ENCODE measurements at regions not wholly inside any gene's neighbourhood (a gene's known extent, or its start where the extent isn't known, plus 50 kb on each side); places are given as distances from the start of the nearest gene placed in this dataset.

- Mint-ChIP-seq H3K4me3 (no peak overlapping the region), H3K4me1 (peaks cover 15 to 19% of the 10 kb centered on the region in 2 experiments), H3K27ac (no peak overlapping the region), H3K9me3 (no peaks in the 10 kb centered on the region), H3K27me3 (ENCODE audit: low read depth) (no peaks in the 10 kb centered on the region), H3K36me3 (ENCODE audit: insufficient read depth in 1 of 3, low read depth in 3 of 3) (no peaks in the 10 kb centered on the region)
- Histone ChIP-seq H2BK120ac (ENCODE audit: low read depth, low read length, poor library complexity, severe bottlenecking) (no peak overlapping the region), H4K91ac (ENCODE audit: insufficient read length, low read depth, low read length) (no peak overlapping the region), H4K8ac (replicated peaks; ENCODE audit: insufficient read length, low read depth, low read length) (no peak overlapping the region), H3K79me1 (ENCODE audit: insufficient read depth, low read depth, low read length, poor library complexity, severe bottlenecking) (no peaks in the 10 kb centered on the region), H2BK5ac (ENCODE audit: insufficient read length, low read length) (no peak overlapping the region), H2AK5ac (ENCODE audit: insufficient read length, low read length) (no peak overlapping the region), H4K20me1 (ENCODE audit: control insufficient read depth, insufficient read depth, insufficient read length) (no peaks in the 10 kb centered on the region), H3K23ac (ENCODE audit: insufficient read length, low read depth, low read length) (no peak overlapping the region), H2AFZ (ENCODE audit: low read length) (no peak overlapping the region), H3K27me3 (ENCODE audit: insufficient read depth, low read length) (no peaks in the 10 kb centered on the region), H3K4me2 (ENCODE audit: insufficient read depth, insufficient read length, low read length) (no peak overlapping the region), H3K14ac (ENCODE audit: insufficient read depth, low read length) (no peak overlapping the region), H3K9me3 (ENCODE audit: control insufficient read depth, low read depth, low read length) (no peaks in the 10 kb centered on the region), H3K4me1 (ENCODE audit: insufficient read depth, low read length) (no peaks in the 10 kb centered on the region), H3K9ac (ENCODE audit: extremely low read depth, insufficient read length, low read length) (no peak overlapping the region), H2BK20ac (ENCODE audit: low read depth, low read length, poor library complexity, severe bottlenecking) (no peak overlapping the region), H2BK15ac (ENCODE audit: low read depth, low read length) (no peak overlapping the region), H3K79me2 (ENCODE audit: insufficient read depth, low read length) (no peaks in the 10 kb centered on the region), H3K4ac (ENCODE audit: low read depth, low read length) (no peak overlapping the region), H2BK12ac (ENCODE audit: insufficient read length, low read depth, low read length) (no peak overlapping the region), H4K5ac (ENCODE audit: insufficient read length, low read depth, low read length) (no peak overlapping the region), H3K56ac (ENCODE audit: insufficient read length, low read depth, low read length) (no peak overlapping the region), H3K23me2 (ENCODE audit: insufficient read length, low read depth, low read length, poor library complexity, severe bottlenecking) (no peaks in the 10 kb centered on the region), H3K27ac (ENCODE audit: insufficient read length, low read depth, low read length) (no peak overlapping the region), H3T11ph (ENCODE audit: low read length) (no peak overlapping the region), H3K18ac (ENCODE audit: insufficient read length, low read depth, low read length) (no peak overlapping the region)
- TF ChIP-seq CTCF (conservative IDR thresholded peaks at IDR 0.05) = no peak
- no CpG with 5 or more reads among the region's 1 CpG for WGBS (ENCODE audit: extremely low coverage, insufficient read length, low lambda C conversion rate)
- DNase-seq = no peak
Measured at GRCh38 chr1:60992165-60992564, 90.2 kb upstream of the NFIA start.
